GM18909 (cell line): ENCODE measurements at regions not wholly inside any gene's neighbourhood (a gene's known extent, or its start where the extent isn't known, plus 50 kb on each side); places are given as distances from the start of the nearest gene placed in this dataset.
"Not testable (repeated sequence)": the region's sequence is repeated elsewhere in the genome, so short reads cannot be mapped to it uniquely, and the experiment has no call there.

Source experiments
- ATAC-seq: cut with Tn5 transposase; IDR thresholded peaks from one replicate; pipeline ENCODE4 v1.9.1; 2021; ENCODE audit warnings: mild to moderate bottlenecking; ENCODE audit not compliant: unreplicated experiment, poor library complexity

DNA sequence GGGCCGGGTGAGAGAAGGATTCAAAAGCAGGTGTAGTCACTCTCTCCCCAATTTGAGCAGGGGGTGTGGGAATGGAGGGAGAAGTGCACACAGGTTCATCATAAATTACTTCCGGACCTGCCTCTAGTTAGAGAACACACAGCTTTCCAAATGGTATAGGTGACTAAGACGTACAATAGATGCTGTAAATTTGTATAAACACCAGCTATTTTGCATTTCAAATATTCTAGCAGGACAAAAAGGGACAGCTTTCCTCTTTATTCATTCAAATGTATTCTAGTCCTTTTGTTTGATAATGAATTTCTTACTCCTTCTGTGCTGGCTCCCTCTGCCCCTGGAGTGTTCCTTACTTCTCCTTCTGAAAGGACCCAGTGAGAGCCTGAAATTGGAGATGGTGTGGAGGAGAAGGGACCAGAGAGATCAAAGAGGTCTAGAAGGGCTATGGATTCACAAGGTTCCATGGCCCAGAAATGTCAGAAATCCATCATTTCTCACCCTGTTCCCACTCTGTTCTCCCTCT lies 53.2 kb upstream of the SH3BP4 start:
- ATAC-seq, result no peak

DNA sequence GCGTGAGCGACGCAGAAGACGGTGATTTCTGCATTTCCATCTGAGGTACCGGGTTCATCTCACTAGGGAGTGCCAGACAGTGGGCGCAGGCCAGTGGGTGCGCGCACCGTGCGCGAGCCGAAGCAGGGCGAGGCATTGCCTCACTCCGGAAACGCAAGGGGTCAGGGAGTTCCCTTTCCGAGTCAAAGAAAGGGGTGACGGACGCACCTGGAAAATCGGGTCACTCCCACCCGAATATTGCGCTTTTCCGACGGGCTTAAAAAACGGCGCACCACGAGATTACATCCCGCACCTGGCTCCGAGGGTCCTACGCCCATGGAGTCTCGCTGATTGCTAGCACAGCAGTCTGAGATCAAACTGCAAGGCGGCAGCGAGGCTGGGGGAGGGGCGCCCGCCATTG lies 63.4 kb upstream of the SH3BP4 start:
- ATAC-seq, result not testable (repeated sequence)

DNA sequence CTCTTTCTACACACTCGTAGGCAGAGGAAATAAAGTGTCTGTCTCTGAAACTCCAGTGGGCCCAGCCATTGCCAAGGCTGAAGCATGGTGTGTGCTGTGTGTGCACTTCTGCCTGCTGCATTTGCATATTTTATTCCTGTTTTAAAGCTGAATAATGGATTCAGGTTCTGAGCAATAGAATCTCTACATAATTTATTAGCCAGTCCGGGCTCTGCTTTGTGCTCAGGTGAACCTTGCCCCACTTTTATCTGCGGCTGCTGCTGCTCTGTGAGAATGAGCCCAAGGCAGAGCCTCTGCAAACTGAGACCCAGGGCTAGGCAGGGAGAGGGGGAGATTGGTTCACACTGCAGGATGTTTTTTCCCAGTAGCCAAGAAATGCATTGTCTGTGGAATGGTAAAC lies 64.6 kb upstream of the SH3BP4 start:
- no peak for ATAC-seq

DNA sequence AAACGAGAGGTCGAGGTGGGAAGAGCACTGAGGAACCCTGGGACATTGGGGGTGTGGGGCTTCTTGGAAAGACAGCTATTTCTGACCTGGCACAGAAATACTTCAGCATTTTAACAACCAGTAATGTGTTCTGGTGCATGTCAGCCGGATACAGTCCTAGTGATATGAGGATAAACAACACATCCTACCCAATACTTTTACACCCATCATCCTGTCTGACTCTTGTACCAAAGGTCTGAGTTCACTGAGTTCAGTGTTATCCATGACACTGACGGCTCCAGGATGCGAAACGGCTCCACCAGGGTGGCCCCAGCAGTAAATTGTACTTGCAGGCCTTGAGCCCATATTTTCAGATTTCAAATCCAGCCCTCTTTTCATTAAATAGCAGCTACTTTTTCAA lies 65.9 kb upstream of the SH3BP4 start:
- no peak for ATAC-seq

DNA sequence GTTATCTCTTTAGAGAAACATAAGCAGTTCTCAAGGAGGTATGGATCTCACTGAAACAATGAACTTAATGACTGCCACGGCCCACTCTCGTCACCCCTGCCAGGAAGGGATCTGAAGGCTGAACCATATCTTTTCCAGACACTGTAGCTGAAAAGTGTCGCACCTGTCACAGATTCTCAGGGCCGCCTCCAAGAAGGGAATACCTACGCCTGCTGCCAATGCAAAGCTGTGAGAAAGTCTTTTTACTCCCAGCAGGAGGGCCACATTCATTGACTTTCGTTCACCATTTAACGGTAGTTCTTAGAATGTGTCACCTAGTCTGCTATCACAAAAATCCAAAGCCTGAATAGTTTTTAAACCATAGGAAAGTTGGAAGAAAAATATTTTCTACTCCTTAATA lies 66.7 kb upstream of the SH3BP4 start:
- no peak for ATAC-seq

DNA sequence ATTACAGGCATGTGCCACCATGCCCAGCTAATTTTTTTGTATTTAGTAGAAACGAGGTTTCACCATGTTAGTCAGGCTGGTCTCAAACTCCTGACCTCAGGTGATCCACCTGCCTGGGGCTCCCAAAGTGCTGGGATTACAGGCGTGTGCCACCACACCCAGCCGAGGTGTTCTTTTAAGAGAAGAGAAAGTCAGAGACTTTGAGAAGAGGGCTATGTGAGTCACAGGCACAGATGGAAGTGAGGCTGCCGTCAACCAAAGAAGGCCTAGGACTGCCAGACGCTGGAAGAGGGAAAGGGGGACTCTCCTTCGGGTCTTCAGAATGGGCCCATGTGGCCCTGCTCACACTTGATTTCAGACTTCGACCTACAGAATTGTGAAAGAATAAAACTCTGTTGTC lies 67.2 kb upstream of the SH3BP4 start:
- no peak for ATAC-seq

DNA sequence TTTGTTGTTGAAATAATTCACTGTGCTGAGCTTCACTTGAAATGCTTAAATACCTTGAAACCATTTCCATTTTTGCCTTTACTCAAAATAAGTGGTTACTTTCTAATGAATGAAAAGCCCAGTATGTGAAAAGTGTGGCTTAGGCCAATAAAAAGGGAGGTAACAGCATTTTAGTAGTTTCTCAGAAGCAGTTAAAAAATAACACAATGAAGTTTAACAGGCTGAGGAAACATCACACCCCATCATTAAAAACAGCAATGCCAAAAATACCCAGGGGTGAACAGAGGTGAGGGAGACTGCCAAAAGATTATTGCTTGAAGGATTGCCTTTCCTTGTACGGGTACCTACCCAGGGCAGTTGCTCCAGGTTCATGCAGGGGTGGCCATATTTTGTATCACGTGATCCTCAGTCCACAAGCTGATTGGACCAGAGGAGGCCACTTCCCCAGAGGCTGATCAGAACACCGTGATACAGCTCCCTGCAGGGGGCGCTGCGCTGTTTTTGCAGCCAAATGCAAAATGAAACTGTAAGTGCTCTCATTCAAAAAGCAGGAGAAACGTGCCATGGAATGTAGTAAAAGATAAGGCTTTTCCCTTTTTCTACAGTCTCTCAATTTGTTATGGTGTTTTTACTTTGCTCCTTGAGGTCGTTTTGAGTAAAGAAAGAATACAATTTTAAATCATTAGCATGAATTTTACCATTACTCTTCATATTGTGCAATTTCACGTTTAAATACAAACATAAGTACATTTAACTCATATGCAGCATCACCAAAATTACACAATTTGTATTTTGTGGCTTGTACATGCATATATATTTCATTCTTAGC lies 70.2 kb upstream of the SH3BP4 start:
- ATAC-seq, result no peak

DNA sequence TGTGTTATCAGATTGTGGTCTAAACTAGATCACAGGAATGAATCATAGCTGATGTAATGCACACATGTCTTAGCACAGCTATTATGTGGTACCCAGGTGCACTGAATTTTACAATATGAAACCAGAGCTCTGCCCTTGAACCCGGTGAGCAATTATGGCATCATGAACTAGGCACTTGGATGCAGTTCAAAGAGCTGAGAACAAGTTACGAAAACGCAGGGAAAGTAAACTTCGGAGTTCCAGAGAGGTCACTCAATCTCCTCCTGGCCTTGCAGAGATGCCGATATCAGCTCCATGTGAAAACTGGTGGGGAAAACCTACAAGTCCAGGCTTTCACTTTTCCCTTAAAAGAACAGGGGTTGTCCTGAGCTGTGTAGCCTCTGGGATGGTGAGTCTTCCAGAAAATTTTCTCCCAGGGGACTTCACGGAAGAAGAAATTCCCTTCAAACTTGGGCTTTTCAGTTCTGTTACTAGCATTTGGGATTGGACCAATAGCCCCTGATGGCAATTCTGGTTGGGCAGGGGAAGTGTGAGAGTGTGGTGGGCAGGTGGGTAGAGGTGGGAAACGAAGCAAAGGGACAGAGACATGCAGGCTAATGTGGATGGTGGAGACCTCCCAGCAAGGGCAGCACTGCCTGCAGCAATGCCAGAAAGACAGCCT lies 71.1 kb upstream of the SH3BP4 start:
- ATAC-seq, result no peak

DNA sequence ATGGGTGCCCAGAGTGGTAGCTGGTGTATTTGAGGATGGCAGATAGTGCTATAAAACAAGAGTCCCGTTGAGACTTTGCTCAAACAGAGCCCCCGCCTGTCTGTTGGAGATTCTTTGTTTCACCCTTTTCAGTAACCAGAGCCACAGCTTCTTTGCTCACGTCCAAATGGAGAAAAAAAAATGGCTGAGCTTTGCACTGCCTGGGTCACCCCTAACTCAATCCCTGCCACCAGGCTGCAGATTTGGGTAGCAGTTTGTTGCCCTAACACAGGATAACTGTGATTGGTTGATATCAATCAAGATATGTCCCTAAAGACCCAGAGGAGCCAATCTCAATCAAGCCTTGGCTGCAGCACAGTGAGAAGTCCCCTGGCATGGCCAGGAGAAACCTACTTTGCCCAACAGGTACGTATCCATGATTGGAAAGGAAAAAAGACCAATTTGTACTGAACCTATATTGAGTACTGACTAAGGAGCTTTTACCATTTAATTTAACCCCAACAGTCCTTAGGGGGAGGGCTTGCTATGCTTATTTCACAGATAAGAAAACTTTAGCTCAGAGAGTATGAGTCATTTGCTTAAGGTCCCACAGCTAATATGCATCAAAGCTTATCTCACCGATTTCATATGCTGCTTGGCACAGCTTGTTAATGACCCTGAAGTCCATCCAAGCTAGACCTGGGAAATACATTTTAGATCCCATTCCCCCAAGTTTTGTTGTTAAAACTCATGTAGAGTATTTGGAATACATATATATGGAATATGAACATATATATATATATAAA lies 72.0 kb upstream of the SH3BP4 start:
- ATAC-seq, result no peak

DNA sequence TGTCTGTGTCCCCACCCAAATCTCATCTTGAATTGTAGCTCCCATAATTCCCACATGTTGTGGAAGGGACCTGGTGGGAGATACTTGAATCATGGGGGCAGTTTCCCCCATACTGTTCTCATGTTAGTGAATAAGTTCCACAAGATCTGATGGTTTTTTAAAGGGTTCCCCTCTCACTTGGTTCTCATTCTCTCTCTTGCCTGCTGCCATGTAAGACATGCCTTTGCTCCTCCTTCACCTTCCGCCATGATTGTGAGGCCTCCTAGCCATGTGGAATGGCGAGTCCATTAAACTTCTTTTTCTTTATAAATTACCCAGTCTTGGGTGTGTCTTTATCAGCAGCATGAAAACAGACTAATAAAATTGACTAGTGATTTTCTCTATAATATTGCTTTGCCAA lies 75.2 kb upstream of the SH3BP4 start:
- ATAC-seq, result not testable (repeated sequence)

DNA sequence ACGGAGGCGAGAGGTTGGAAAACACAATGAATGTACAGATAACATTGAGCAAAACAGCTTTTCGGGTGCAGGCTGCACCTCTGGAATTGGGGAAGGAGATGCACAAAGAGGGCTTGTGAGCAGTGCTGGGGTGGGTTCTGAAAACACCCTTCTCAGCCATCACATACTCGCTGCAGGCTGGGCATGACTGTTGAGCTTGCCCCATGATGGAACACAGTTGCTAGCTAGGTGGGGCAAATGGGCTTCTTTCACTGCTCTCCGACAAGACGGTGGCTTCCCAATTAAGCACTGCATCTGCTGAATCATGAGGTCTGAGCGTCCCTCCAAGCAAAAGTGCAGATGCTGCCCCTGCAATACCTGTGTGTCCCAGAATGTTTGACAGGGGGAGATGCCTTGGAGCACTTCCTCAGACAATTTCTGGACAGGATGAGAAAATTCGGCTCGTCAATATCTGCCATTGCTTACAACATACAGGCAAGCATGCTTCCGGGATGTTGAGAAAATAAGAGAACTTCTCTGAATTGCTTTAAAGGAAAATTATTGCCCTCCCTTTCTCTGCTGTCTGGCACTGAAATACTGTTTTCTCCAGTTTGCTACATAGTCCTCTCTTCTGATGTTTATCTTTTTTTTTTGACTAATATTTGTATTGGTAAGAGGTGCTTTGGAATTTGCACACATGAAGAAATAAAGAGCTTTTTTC lies 77.3 kb upstream of the SH3BP4 start:
- no peak for ATAC-seq

DNA sequence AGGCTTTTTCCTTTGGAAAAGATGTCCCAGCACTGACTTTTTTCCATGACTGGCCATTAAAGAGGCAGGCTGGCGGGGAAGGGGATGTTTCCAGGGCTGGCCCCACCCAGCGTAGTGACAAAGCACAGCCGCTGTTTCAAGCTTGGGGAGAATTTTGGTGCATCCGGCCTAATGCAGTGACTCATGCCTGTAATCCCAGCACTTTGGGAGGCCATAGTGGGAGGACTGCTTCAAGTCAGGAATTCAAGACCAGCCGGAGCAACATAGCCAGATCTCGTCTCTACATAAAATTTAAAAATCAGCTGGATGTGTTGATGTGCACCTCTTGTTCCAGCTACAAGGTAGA lies 78.0 kb upstream of the SH3BP4 start:
- ATAC-seq, result no peak

DNA sequence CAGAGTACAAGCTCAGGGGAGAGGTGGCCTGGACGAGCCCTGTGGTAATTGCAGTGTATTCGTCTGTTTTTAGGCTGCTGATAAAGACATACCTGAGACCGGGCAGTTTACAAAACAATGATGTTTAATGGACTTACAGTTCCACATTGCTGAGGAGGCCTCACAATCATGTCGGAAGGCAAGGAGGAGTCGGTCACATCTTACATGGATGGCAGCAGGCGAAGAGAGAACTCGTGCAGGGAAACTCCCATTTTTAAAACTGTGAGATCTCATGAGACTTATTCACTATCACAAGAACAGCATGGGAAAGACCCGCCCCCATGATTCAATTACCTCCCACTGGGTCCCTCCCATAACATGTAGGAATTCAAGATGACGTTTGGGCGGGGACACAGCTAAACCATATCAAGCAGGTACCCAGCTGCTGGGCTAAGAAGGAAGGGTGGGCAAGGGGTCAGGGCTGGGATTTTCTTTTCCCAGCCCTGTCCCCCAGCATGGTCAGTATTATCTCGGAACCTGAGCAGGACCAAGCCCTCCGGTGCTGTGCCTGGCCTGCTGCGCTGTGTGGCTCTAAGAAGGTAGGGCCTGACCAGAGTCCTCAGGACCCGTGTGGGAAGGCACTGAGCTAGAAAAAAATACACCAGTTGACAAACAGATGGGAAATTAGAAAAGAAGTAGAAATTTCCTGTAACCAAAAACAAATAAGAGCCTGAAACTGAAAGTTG lies 78.6 kb upstream of the SH3BP4 start:
- ATAC-seq, result no peak

DNA sequence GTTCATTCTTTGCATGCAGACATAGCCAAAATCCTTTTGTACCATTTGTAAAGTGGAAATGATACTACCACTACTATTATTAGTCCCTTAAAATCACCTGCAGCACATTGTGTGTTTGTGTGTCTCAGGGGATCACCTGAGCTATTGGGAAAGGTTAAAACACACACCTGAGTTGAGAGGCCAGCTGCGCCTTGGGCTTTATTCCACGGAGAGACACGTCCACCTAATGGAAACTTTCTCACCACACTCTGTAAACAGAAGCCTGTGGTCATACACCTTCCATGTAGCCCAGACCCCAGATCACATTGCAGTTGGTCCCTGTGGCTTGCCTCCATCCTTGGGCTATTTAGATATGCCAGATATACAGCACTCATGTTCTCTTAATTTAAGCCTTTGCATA lies 81.8 kb upstream of the SH3BP4 start:
- ATAC-seq, result no peak

DNA sequence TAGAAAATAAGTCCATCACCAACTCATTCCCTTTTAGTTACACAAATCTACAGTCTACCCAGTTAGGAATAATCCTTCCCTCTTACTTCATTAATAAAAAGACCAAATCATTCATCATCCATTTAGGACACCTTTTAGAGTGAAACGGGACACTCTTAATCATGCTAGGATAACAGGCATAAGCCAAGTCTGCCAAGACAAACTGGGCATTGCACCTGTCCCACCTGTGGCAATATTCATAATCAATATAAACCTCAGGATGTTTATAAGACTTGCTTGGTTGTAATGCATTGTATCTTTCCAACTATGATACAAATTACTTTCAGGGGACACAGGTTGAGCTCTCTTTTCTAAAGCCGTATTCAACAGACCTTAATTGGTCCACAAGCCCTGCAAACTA lies 82.7 kb upstream of the SH3BP4 start:
- no peak for ATAC-seq

DNA sequence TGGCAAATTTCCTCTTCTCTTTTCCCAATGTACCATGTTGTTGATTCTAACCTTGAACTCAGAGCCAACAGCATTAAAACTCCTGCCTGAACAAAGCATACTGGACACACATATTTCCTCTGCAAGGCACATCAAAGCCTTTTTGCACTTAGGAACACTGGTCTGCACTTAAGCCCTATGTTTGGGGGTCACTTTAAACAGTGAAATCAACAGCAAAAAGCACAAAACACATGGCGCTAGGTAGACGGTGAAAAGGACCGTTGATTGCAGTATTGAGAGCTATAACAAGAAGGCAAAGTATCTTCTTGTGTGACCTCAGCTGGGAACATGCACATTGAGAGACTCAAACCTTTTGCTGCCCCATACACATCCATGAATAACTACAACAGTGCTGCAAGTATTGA lies 83.9 kb upstream of the SH3BP4 start:
- ATAC-seq, result no peak

DNA sequence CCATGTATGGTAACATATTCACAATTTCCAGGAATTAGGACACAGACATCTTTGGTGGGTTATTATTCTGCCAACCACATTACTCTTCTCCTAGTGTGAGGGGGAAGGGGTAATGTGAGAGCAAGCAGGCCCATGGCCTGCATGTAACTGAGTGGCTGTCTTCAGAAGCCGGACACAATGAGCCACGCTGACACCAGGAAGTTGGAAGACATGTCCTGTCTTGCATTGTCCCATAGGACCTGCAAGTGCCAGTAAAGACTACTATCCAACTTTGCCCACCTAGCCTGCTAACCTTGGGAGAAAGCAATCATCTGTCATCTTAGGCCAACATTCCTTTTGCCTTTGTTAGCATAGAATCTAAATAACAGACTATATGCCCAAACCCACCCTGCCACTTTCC lies 86.2 kb upstream of the SH3BP4 start:
- no peak for ATAC-seq

DNA sequence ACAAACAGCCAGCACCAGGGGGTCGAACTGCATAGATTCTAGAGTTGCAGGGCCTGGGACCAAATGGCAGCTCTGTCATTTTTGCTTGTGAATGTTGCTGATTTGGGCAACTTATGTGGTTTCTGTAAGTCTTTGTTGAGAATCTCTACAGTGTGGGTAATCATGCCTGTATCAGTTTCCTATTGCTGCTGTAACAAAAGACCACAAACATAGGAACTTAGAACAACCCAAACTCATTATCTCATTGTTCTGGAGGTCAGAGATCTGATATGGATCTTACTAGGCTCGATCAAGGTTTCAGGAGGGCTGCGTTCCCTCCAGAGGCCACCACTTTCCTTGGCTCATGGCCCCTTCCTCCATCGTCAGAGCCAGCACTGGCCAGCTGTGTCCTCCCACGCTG lies 86.8 kb upstream of the SH3BP4 start:
- ATAC-seq, result no peak

DNA sequence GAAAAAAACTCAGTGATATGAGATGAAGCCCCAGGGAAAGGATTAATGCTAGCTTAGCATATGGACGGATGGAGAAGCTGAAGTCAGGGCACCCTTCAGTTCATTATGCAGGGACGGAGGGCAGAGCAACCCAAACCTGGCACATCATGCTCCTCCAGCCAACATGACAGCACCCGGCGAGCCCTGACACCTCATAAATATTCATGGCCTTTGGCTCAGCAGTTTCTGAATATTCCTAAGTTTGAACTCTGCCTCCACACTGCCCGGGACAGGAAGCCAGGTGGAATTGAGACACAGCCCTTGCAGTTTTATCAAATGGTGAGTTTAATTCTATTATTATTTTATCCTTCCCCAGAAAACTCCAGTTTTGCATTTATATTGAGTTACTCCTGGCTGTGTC lies 87.3 kb upstream of the SH3BP4 start:
- ATAC-seq, result no peak
